ENCODE measurements at regions not wholly inside any gene's neighbourhood (a gene's known extent, or its start where the extent isn't known, plus 50 kb on each side); places are given as distances from the start of the nearest gene placed in this dataset.

- no peak for DNase-seq (ENCODE audit: low read depth in 2 of 2)
Observed at GRCh38 chr1:8086055-8086454, 59.9 kb upstream of the ERRFI1 start.

DNA sequence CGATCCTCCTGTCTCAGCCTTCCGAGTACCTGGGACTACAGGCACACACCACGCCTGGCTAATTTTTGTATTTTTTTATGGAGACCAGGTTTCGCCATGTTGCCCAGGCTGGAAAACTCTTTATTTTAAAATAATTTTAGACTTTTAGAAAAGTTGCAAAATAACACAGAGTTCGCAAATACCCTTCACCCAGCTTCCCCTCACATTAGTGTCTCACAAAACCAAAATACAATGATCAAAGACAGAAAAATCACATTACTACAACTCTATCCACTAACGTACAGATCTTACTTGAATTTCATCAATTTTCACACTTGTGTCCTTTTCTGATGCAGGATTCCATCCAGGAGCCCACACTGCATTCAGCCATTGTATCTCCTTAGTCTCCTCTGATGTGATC, 58.8 kb upstream of the ERRFI1 start:
- DNase-seq (ENCODE audit: low read depth in 2 of 2): no peak

- no peak for DNase-seq (ENCODE audit: low read depth in 2 of 2)
Observed at GRCh38 chr1:8083739-8084484, 57.8 kb upstream of the ERRFI1 start.

DNA sequence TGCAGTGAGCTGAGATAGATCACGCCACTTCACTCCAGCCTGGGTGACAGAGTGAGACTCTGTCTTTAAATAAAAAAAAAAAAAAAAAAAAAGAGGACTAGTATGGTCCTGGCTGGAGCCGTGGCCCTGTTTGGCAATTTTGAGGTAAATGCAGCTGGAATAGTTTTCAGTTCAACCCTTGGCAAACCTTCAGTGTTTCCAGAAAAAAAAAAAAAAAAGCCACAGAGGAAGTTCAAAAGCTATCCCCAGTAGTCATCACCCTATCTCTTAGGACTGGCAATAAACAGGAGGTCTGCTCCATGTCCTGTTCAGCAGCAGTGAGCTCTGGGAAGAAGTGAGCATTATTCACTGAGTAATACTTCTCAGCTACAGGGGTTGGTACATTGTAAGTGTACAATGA, 56.8 kb upstream of the ERRFI1 start:
- DNase-seq (ENCODE audit: low read depth in 2 of 2): no peak

DNA sequence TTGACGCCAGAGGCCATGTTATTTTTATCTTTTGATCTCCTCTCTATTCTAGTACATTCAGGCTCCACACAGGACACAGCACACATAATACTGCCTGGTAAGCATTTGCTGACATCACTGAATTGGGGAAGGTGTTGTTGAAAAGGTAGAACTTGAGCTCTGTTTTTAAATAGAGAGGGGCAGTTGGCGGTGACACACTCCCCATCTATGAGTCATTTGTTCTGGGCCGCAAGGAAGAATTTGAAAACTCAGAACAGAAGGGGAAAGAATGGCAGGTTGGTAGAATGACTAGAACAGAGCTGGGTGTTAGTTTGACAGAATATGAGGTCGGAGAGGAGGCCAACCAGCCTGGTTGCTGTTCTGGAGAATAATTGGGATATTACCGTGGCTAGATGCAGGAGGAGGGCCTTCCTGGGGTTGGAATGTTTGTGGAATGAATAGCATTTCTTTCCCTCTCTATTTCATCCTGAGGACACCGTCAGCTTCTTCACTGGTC, 52.1 kb upstream of the ERRFI1 start:
- no peak for DNase-seq (ENCODE audit: low read depth in 2 of 2)

DNA sequence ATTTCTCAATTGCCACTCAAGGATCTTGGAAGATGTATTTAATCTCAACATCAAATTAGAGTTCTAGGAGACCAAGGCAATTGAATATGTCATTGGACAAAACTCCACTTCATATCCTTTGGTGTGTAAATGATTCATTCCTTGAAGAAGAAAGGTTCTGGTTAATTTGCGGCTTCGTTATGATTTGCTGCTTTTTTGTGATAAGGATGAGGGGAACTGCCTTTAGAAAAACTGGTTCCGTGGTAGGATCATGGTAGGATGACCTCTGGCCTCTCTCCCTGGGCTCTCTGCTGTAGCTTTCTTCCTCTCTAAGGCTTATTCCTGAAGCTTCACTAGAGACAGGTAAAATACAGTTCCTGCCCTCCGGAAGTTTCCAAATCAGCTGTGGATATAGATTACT, 51.5 kb upstream of the ERRFI1 start:
- no peak for DNase-seq (ENCODE audit: low read depth in 2 of 2)

GRCh38 chr1:8077120-8077573, 51.0 kb upstream of the ERRFI1 start:
- DNase-seq (ENCODE audit: low read depth in 2 of 2): no peak

DNA sequence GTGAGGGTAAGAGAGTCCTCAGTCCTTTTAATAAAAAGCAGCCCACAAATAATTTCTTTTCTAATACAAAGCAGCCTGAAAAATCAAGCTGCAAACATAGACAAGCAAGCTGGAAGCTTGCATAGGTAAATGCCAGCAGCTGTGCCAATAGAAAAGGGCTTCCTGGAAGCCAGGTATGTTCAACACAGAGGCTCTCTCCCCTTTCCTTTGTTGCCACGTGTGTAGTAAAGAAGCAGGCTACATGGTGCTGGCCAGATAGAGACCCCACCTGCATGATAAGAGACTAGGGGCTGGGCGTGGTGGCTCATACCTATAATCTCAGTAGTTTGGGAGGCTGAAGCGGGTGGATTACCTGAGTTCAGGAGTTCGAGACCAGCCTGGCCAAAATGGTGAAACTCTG, 50.1 kb upstream of the ERRFI1 start:
- no peak for DNase-seq (ENCODE audit: low read depth in 2 of 2)
